GM12865 (cell line): ENCODE measurements at regions not wholly inside any gene's neighbourhood (a gene's known extent, or its start where the extent isn't known, plus 50 kb on each side); places are given as distances from the start of the nearest gene placed in this dataset.

Experiments
- DNase-seq: peaks from one replicate; pipeline ENCODE4 v3.0.0; 2010; ENCODE audit warnings: low read depth
- H3K4me3 ChIP-seq: 2 replicates; pipeline ENCODE4 v1.5.1; 2011; ENCODE audit warnings: mild to moderate bottlenecking, low read depth, low read length, control low read depth
- CTCF ChIP-seq: IDR thresholded peaks from 2 replicates; pipeline ENCODE4 v1.5.1; 2011; ENCODE audit warnings: low read length, control low read depth, low read depth, inconsistent platforms; ENCODE audit not compliant: insufficient read depth; ENCODE audit errors: missing control alignments

GRCh38 chr9:80435591-80435990, 863.8 kb downstream of the TLE4 start:
- H3K4me3 ChIP-seq: no peak overlapping the region
- no peak for DNase-seq
- TF ChIP-seq CTCF: no peak

- DNase-seq: no peak
- H3K4me3 ChIP-seq: no peak overlapping the region
- TF ChIP-seq CTCF: no peak
These were observed 855.2 kb downstream of the TLE4 start for GRCh38 chr9:80426992-80427391.

- no peak overlapping the region for H3K4me3 ChIP-seq
- TF ChIP-seq CTCF: no peak
- DNase-seq: no peak
These were observed 845.5 kb downstream of the TLE4 start for GRCh38 chr9:80417211-80417773.

DNA sequence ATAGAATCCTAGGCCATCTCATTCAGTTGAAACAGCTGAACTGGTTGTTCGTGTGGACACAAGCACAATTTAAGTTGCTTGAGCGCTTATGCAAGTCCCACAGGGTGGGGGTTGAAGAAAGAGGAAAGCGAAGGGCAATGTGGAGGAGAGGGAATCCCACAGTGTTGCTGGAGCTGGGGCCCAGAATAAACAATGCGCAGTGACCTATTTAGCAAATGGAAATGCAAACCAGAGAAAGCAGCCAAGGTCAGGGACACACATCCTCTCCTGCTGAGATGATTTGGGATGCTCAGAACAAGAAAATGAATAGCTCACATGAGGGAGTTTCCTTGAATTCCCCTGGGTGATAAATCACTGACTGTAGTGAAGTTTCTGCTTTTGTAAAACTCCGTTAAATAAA, 838.3 kb downstream of the TLE4 start:
- peak; percentile 0 for DNase-seq
- H3K4me3 ChIP-seq: no peak overlapping the region
- TF ChIP-seq CTCF: no peak

DNA sequence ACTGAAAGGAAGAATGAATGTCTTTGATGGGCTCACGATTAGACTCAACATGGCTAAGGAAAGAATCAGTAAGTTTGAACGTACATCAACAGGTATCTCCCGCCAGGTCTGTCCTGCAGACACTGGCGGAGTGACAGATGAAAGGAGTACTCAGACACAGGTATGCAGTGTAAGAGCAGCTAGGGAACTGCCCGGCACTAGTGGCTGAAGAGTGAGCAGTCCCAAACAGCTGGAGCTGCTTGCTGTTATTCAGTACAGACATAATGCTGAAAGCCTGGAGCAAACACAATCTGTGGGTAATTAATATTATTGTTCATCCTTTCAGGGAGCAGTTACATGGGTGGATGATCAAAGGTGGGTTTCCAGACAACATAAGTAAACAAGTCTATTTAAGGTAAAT, 835.5 kb downstream of the TLE4 start:
- DNase-seq: no peak
- H3K4me3 ChIP-seq: no peak overlapping the region
- no peak for TF ChIP-seq CTCF

DNA sequence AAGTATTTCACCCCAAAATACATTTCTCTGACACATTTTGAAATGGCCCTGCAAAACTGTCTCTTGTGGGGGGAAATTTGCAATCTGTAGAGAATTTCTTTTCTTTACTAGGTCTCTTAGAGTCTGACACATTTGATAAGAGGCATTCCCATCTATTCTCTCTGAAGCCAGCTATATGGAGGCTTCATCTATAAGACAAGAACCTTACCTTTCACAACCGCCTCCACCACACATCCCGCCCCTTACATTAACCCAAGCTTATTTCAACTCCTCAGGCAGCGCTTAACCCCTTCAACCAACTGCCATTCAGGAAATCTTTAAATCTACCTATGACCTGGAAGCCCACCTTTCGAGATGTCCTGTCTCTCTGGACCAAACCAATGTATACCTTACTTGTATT, 829.5 kb downstream of the TLE4 start:
- no peak for DNase-seq
- H3K4me3 ChIP-seq: no peak overlapping the region
- TF ChIP-seq CTCF: no peak

- no peak for TF ChIP-seq CTCF
- no peak for DNase-seq
- H3K4me3 ChIP-seq: no peak overlapping the region
These were observed 829.0 kb downstream of the TLE4 start for GRCh38 chr9:80400624-80401230.
